MCF 10A (cell line): ENCODE measurements at regions not wholly inside any gene's neighbourhood (a gene's known extent, or its start where the extent isn't known, plus 50 kb on each side); places are given as distances from the start of the nearest gene placed in this dataset.

Experiments
- BruUV-seq: library from RNA; stranded (reverse); fragments of 400-500 nt; replicated peaks from 2 replicates; lab custom pipeline; 2021; lab: Mats Ljungman, UMichigan
- CTCF ChIA-PET: fragments of 300-600 bp; sonication (Branson Sonifier 250); formaldehyde crosslinking; extraction: SDS; loops from one replicate; lab custom pipeline; 2021; ENCODE audit warnings: antibody characterized with exemption, inconsistent platforms; lab: Yijun Ruan, JAX
- POLR2A ChIA-PET: fragments of 300-600, 350-650 bp; sonication (Branson Sonifier 250); formaldehyde crosslinking; extraction: SDS; loops from one replicate; lab custom pipeline; 2020; ENCODE audit warnings: antibody characterized with exemption, inconsistent platforms; lab: Yijun Ruan, JAX
- DNase-seq: peaks from one replicate; pipeline ENCODE4 v3.0.0-alpha.2; 2018; ENCODE audit not compliant: unreplicated experiment
- H3K27ac Mint-ChIP-seq: one replicate; pipeline ENCODE4 v1.8.0; 2022; ENCODE audit warnings: mild to moderate bottlenecking, low read depth, mixed read lengths; ENCODE audit not compliant: unreplicated experiment
- H3K27me3 Mint-ChIP-seq: one replicate; pipeline ENCODE4 v1.8.0; 2022; ENCODE audit warnings: mixed read lengths; ENCODE audit not compliant: insufficient read depth, unreplicated experiment
- H3K36me3 Mint-ChIP-seq: one replicate; pipeline ENCODE4 v1.8.0; 2022; ENCODE audit warnings: mild to moderate bottlenecking, moderate library complexity, mixed read lengths; ENCODE audit not compliant: insufficient read depth, unreplicated experiment
- H3K4me1 Mint-ChIP-seq: one replicate; pipeline ENCODE4 v1.8.0; 2022; ENCODE audit warnings: mixed read lengths; ENCODE audit not compliant: insufficient read depth, unreplicated experiment
- H3K4me3 Mint-ChIP-seq: one replicate; pipeline ENCODE4 v1.8.0; 2022; ENCODE audit warnings: mild to moderate bottlenecking, moderate library complexity, mixed read lengths; ENCODE audit not compliant: unreplicated experiment
- H3K9me3 Mint-ChIP-seq: one replicate; pipeline ENCODE4 v1.8.0; 2022; ENCODE audit warnings: mixed read lengths; ENCODE audit not compliant: unreplicated experiment
- CTCF ChIP-seq: fragments of 200-600 bp; IDR thresholded peaks from one replicate; pipeline ENCODE4 v1.8.0; 2022; ENCODE audit warnings: antibody characterized with exemption, mild to moderate bottlenecking; ENCODE audit not compliant: unreplicated experiment
- intact Hi-C: fragments of 100-400 bp; cut with micrococcal nuclease; formaldehyde crosslinking; loops from 2 replicates; pipeline ENCODE4 v1.14.1; 2022

DNA sequence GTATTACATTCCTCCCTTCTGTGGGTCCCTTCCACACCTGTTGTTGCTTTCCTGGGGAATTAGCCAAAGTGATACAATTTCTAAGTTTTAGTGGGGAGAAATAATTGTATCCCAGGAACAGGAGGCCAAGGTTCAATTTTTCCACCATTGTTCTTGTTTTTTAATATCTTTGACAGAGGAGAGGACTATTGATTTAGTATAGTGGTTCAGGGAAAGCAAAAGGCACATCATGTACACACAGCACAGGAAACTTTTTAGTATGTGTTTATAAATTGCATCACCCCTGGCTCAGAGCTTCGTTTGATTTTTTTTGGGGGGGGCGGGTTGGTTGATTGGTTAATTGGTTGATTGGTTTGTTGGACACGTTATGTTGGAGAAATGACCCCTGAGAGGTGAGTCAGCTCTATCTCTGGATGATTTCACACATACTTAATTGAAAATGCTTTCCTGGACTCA is 431.6 kb downstream of the PID1 start:
- ChIA-PET CTCF (no interaction called here), POLR2A (no interaction called here)
- Mint-ChIP-seq H3K27me3 (no peaks in the 10 kb centered on the region), H3K9me3 (no peaks in the 10 kb centered on the region), H3K4me1 (no peaks in the 10 kb centered on the region), H3K27ac (no peak overlapping the region), H3K36me3 (no peaks in the 10 kb centered on the region), H3K4me3 (no peak overlapping the region)
- intact Hi-C loops: no loop called here
- BruUV-seq: no TSS peak
- no peak for DNase-seq
- no peak for TF ChIP-seq CTCF

DNA sequence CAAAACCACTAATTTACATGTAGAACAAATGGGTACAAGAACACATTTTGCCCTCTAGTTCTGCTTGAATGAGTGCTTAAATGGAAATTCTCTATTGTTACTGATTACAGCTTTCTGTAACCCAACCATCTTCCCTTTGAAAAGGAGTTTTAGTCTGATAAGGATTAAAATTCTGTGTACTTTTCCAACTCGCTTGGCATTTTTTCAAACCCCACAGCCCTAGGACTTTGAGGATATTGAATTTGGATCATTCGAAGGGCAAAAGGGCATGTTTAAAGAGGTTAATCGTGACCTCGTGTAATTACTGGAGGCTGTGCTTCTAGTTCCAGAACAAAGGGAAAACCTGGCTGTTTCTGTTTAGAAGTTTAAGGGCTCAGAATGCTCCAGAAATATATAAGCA is 432.3 kb downstream of the PID1 start:
- intact Hi-C loops: no loop called here
- H3K4me3 Mint-ChIP-seq: no peak overlapping the region
- H3K27me3 Mint-ChIP-seq: no peaks in the 10 kb centered on the region
- DNase-seq: no peak
- H3K27ac Mint-ChIP-seq: no peak overlapping the region
- ChIA-PET POLR2A (no interaction called here), CTCF (no interaction called here)
- no TSS peak for BruUV-seq
- no peaks in the 10 kb centered on the region for H3K9me3 Mint-ChIP-seq
- H3K36me3 Mint-ChIP-seq: no peaks in the 10 kb centered on the region
- TF ChIP-seq CTCF: no peak
- H3K4me1 Mint-ChIP-seq: no peaks in the 10 kb centered on the region

GRCh38 chr2:228828397-228828796 is 442.7 kb downstream of the PID1 start:
- TF ChIP-seq CTCF: no peak
- Mint-ChIP-seq H3K4me1 (no peaks in the 10 kb centered on the region), H3K4me3 (no peak overlapping the region), H3K36me3 (no peaks in the 10 kb centered on the region), H3K9me3 (peaks cover 6% of the 10 kb centered on the region), H3K27ac (no peak overlapping the region), H3K27me3 (no peaks in the 10 kb centered on the region)
- DNase-seq: no peak
- intact Hi-C loops: no loop called here
- POLR2A ChIA-PET: no interaction called here
- no TSS peak for BruUV-seq
- CTCF ChIA-PET: no interaction called here

- Mint-ChIP-seq H3K27ac (no peak overlapping the region), H3K36me3 (no peaks in the 10 kb centered on the region), H3K4me3 (no peak overlapping the region), H3K9me3 (peaks cover 6% of the 10 kb centered on the region), H3K4me1 (no peaks in the 10 kb centered on the region), H3K27me3 (no peaks in the 10 kb centered on the region)
- ChIA-PET CTCF (no interaction called here), POLR2A (no interaction called here)
- TF ChIP-seq CTCF: no peak
- DNase-seq: no peak
- BruUV-seq: no TSS peak
- intact Hi-C loops: no loop called here
Measured at GRCh38 chr2:228827056-228827700, 443.9 kb downstream of the PID1 start.
